Prostate gland (tissue), 2 donors: ENCODE measurements at regions not wholly inside any gene's neighbourhood (a gene's known extent, or its start where the extent isn't known, plus 50 kb on each side); places are given as distances from the start of the nearest gene placed in this dataset.

Experiments
- DNase-seq: peaks from one replicate; pipeline ENCODE4 v3.0.0-alpha.2; 2019; ENCODE audit warnings: low spot score
- H3K27ac ChIP-seq, 2 donors: fragments of 200-600 bp; sonication (generic); 2 replicates each; pipeline ENCODE4 v1.5.1; 2017 to 2019
- H3K27me3 ChIP-seq: fragments of 200-600 bp; sonication (generic); replicated peaks from 2 replicates; pipeline ENCODE4 v1.5.1; 2019; ENCODE audit not compliant: insufficient read depth
- H3K36me3 ChIP-seq, 2 donors: fragments of 200-600 bp; sonication (generic); 1 replicate in 1 of 2; 2 replicates in 1 of 2; pipeline versions ENCODE4 v1.5.1 to v1.8.1; 2017 to 2019
- H3K4me1 ChIP-seq: fragments of 200-600 bp; sonication (generic); replicated peaks from 2 replicates; pipeline ENCODE4 v1.5.1; 2019
- H3K4me3 ChIP-seq, 2 donors: fragments of 200-600 bp; sonication (generic); 2 replicates each; pipeline ENCODE4 v1.5.1; 2017 to 2019
- H3K9me3 ChIP-seq: fragments of 200-600 bp; sonication (generic); 2 replicates; pipeline ENCODE4 v1.5.1; 2017
- CTCF ChIP-seq, 4 experiments: fragments of 200-600 bp in 2 of 4; fragments of 450-650 bp in 2 of 4; sonication (generic) in 2 of 4; IDR thresholded peaks; 1 replicate in 3 of 4; 2 replicates in 1 of 4; pipeline ENCODE4 v1.5.1; 2016 to 2019; ENCODE audit warnings: antibody characterized with exemption in 4 of 4, mild to moderate bottlenecking in 2 of 4, moderate library complexity in 2 of 4
- POLR2A ChIP-seq: fragments of 450-650 bp; IDR thresholded peaks from one replicate; pipeline ENCODE4 v1.6.1; 2016; ENCODE audit warnings: antibody characterized with exemption, mild to moderate bottlenecking
- POLR2AphosphoS5 ChIP-seq: sonication (generic); formaldehyde crosslinking; IDR thresholded peaks from one replicate; pipeline ENCODE4 v1.6.1; 2017; ENCODE audit warnings: antibody characterized with exemption
- WGBS: methylation state at CpG from one replicate; pipeline ENCODE4 v1.1.5; 2018; 5-methylcytosine and 5-hydroxymethylcytosine counted together
- intact Hi-C: fragments of 100-400 bp; cut with DNase I; formaldehyde crosslinking; loops from one replicate; pipeline ENCODE4 v1.14.2; 2022

GRCh38 chr4:144575181-144575580 is 70.8 kb upstream of the HHIP start:
- Histone ChIP-seq H3K4me1 (no peaks in the 10 kb centered on the region), H3K27me3 (no peaks in the 10 kb centered on the region), H3K9me3 (no peaks in the 10 kb centered on the region), H3K27ac (no peak overlapping the region), H3K4me3 (no peak overlapping the region), H3K36me3 (no peaks in the 10 kb centered on the region)
- no peak for DNase-seq
- WGBS = 60% methylated on average over 2 of the region's 2 CpGs
- TF ChIP-seq CTCF (IDR thresholded peaks at IDR 0.05) = no peak
- TF ChIP-seq POLR2A = no peak
- TF ChIP-seq POLR2AphosphoS5 = no peak
- intact Hi-C loops = no loop called here

- no peak overlapping the region for H3K4me3 ChIP-seq
- no peaks in the 10 kb centered on the region for H3K36me3 ChIP-seq
- H3K9me3 ChIP-seq = no peaks in the 10 kb centered on the region
- DNase-seq = no peak
- TF ChIP-seq CTCF (IDR thresholded peaks at IDR 0.05) (no peak), POLR2AphosphoS5 (no peak), POLR2A (no peak)
- 94% methylated on average over 4 of the region's 4 CpGs for WGBS
- H3K27me3 ChIP-seq = no peaks in the 10 kb centered on the region
- H3K27ac ChIP-seq = no peak overlapping the region
- H3K4me1 ChIP-seq = no peaks in the 10 kb centered on the region
- intact Hi-C loops = no loop called here
Measured at GRCh38 chr4:144578681-144579080, 67.3 kb upstream of the HHIP start.

- Histone ChIP-seq H3K36me3 (no peaks in the 10 kb centered on the region), H3K27me3 (no peaks in the 10 kb centered on the region), H3K4me3 (no peak overlapping the region), H3K9me3 (no peaks in the 10 kb centered on the region), H3K27ac (no peak overlapping the region), H3K4me1 (no peaks in the 10 kb centered on the region)
- DNase-seq = no peak
- intact Hi-C loops = no loop called here
- no peak for TF ChIP-seq CTCF (IDR thresholded peaks at IDR 0.05)
- TF ChIP-seq POLR2AphosphoS5 = no peak
- no peak for TF ChIP-seq POLR2A
Measured at GRCh38 chr4:144579411-144580030, 66.4 kb upstream of the HHIP start.

- intact Hi-C loops = no loop called here
- no peaks in the 10 kb centered on the region for H3K36me3 ChIP-seq
- WGBS = 83% methylated on average over 4 of the region's 4 CpGs
- no peak for DNase-seq
- H3K9me3 ChIP-seq = no peaks in the 10 kb centered on the region
- H3K27ac ChIP-seq = no peak overlapping the region
- H3K4me1 ChIP-seq = no peaks in the 10 kb centered on the region
- H3K4me3 ChIP-seq = no peak overlapping the region
- TF ChIP-seq POLR2AphosphoS5 (no peak), CTCF (IDR thresholded peaks at IDR 0.05) (no peak), POLR2A (no peak)
- peaks cover 3% of the 10 kb centered on the region for H3K27me3 ChIP-seq
Measured at GRCh38 chr4:144580430-144580829, 65.5 kb upstream of the HHIP start.

- Histone ChIP-seq H3K4me1 (no peaks in the 10 kb centered on the region), H3K36me3 (no peaks in the 10 kb centered on the region), H3K4me3 (no peak overlapping the region), H3K27ac (no peak overlapping the region), H3K27me3 (peaks cover 3% of the 10 kb centered on the region), H3K9me3 (no peaks in the 10 kb centered on the region)
- TF ChIP-seq POLR2AphosphoS5 (no peak), CTCF (IDR thresholded peaks at IDR 0.05) (no peak), POLR2A (no peak)
- no peak for DNase-seq
- intact Hi-C loops = no loop called here
- WGBS = 67% methylated on average over 7 of the region's 7 CpGs
Measured at GRCh38 chr4:144582105-144582850, 63.7 kb upstream of the HHIP start.
